ENCODE measurements at regions not wholly inside any gene's neighbourhood (a gene's known extent, or its start where the extent isn't known, plus 50 kb on each side); places are given as distances from the start of the nearest gene placed in this dataset.
A peak's percentile ranks its signal among the peaks of the same experiment; 100 is the strongest.

- no peak for FAIRE-seq
- no peak for DNase-seq
- H3K4me3 ChIP-seq = no peak overlapping the region
- intact Hi-C loops (cut with DNase I) = no loop called here
- H3K27me3 ChIP-seq = peaks cover 0 to 4% (median 0%) of the 10 kb centered on the region in 4 donors
- no peak overlapping the region for H3K27ac ChIP-seq
- no peaks in the 10 kb centered on the region for H3K9me3 ChIP-seq
- ATAC-seq = no peak
- no peaks in the 10 kb centered on the region for H3K4me1 ChIP-seq
- TF ChIP-seq, protein P1, sequence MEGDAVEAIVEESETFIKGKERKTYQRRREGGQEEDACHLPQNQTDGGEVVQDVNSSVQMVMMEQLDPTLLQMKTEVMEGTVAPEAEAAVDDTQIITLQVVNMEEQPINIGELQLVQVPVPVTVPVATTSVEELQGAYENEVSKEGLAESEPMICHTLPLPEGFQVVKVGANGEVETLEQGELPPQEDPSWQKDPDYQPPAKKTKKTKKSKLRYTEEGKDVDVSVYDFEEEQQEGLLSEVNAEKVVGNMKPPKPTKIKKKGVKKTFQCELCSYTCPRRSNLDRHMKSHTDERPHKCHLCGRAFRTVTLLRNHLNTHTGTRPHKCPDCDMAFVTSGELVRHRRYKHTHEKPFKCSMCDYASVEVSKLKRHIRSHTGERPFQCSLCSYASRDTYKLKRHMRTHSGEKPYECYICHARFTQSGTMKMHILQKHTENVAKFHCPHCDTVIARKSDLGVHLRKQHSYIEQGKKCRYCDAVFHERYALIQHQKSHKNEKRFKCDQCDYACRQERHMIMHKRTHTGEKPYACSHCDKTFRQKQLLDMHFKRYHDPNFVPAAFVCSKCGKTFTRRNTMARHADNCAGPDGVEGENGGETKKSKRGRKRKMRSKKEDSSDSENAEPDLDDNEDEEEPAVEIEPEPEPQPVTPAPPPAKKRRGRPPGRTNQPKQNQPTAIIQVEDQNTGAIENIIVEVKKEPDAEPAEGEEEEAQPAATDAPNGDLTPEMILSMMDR (IDR thresholded peaks at IDR 0.05) = no peak
- no peaks in the 10 kb centered on the region for H3K36me3 ChIP-seq
Measured at GRCh38 chrX:66544181-66544580, 94.7 kb downstream of the EDA2R start.

- Histone ChIP-seq H3K27me3 (no peaks in the 10 kb centered on the region), H3K36me3 (no peaks in the 10 kb centered on the region), H3K27ac (no peak overlapping the region), H3K9me3 (no peaks in the 10 kb centered on the region), H3K4me3 (no peak overlapping the region), H3K4me1 (no peaks in the 10 kb centered on the region)
- DNase-seq (no peak), ATAC-seq (no peak), FAIRE-seq (no peak)
- TF ChIP-seq, protein P1 (IDR thresholded peaks at IDR 0.05) = no peak
- intact Hi-C loops (cut with DNase I) = no loop called here
Measured at GRCh38 chrX:66504481-66504880, 134.4 kb downstream of the EDA2R start.

DNA sequence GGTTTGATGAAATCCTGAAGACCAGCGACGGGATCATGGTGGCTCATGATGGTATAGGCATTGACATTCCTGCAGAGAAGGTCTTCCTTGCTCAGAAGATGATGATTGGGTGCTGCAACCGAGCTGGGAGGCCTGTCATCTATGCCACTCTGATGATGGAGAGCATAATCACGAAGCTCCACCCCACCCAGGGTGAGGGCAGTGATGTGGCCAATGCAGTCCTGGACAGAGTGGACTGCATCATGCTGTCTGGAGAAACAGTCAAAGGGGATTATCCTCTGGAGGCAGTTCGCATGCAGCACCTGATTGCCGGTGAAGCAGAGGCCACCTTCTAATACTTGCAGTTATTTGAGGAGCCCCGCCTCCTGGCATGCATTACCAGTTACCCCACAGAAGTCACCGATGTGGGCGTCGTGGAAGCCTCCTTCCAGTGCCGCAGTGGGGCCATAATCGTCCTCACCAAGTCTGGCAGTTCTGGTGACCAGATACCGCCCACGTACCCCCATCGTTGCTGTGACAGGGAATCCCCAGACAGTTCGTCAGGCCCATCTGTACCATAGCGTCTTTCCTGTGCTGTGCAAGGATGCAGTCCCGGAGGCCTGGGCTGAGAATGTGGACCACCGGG is 140.1 kb downstream of the EDA2R start:
- 65 to 66% methylated on average over 19 of the region's 19 CpGs for WGBS, 2 donors
- intact Hi-C loops (cut with DNase I) = no loop called here
- Histone ChIP-seq H3K36me3 (no peaks in the 10 kb centered on the region), H3K4me3 (no peak overlapping the region), H3K4me1 (no peaks in the 10 kb centered on the region), H3K27me3 (no peaks in the 10 kb centered on the region), H3K27ac (no peak overlapping the region), H3K9me3 (no peaks in the 10 kb centered on the region)
- peak in 1 of 6 donors; percentile 26 for DNase-seq
- no peak for ATAC-seq
- FAIRE-seq = no peak
- TF ChIP-seq, protein P1 (IDR thresholded peaks at IDR 0.05) = no peak

DNA sequence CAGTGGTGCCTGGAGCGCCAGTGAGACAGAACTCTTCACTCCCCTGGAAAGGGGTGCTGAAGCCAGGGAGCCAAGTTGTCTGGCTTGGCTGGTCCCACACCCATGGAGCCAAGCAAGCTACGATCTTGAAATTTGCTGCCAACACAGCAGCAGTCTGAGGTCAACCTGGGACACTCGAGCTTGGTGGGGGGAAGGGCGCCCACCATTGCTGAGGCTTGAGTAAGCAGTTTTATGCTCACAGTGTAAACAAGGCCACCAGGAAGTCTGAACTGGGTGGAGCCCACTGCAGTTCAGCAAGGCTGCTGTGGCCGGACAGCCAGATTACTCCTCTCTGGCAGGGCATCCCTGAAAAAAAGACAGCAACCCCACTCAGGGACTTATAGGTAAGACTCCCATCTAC is 149.5 kb downstream of the EDA2R start:
- intact Hi-C loops (cut with DNase I) = no loop called here

More for the DNA sequence above, 149.5 kb downstream of the EDA2R start:
- no peaks in the 10 kb centered on the region for H3K4me1 ChIP-seq
- H3K27ac ChIP-seq = no peak overlapping the region
- H3K27me3 ChIP-seq = peaks cover 0 to 3% (median 0%) of the 10 kb centered on the region in 4 donors
- FAIRE-seq (no peak), DNase-seq (peak in 1 of 6 donors; percentile 21), ATAC-seq (no peak)
- 41 to 46% methylated on average over 5 of the region's 5 CpGs for WGBS, 2 donors
- H3K36me3 ChIP-seq = no peaks in the 10 kb centered on the region
- H3K4me3 ChIP-seq = no peak overlapping the region
- no peaks in the 10 kb centered on the region for H3K9me3 ChIP-seq
- TF ChIP-seq, protein P1 (IDR thresholded peaks at IDR 0.05) = no peak

Data from pancreas (tissue), 10 donors.